DMS153 treated with DMSO at 0.1 percent for 48 hours (cell line): ENCODE measurements at regions not wholly inside any gene's neighbourhood (a gene's known extent, or its start where the extent isn't known, plus 50 kb on each side); places are given as distances from the start of the nearest gene placed in this dataset.

Source experiments
- DNase-seq: peaks from one replicate; lab custom pipeline; 2025; ENCODE audit not compliant: unreplicated experiment; lab: John Stamatoyannopoulos, UW

- no peak for DNase-seq
These were observed 581.7 kb upstream of the CCDC54 start for GRCh38 chr3:106795553-106795952.

DNA sequence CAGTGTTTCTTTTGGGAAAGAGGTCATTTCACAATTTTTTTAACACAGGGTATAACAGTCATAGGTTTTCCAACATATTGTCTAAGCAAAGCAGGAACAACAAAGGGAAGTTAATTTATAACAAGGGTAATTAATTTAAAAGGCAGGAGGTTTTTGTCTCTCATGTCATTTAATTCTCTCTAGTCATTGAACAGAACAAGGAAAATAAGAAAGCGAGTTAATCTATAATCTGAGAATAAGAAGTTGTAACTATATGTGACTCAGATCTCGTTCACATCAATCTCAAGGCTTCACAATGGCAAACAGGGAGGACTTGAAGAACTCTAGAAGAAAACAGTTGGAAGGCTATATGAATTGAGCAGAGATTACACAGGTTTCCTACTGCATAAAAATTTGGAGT, 579.8 kb upstream of the CCDC54 start:
- DNase-seq, result no peak

DNA sequence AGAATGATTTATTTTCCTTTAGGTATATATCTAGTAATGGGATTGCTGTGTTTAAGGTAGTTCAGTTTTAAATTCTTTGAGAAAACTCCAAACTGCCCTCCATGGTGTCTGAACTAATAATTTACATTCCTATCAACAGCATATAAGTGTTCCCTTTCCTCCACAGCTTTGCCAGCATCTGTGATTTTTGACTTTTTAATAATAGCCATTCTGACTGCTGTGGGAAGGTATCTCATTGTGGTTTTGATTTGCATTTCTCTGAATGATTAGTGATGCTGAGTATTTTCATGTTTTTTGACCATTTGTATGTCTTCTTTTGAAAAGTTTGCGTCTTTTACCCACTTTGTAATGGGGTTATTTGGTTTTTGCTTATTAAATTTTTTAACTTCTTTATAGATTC, 571.6 kb upstream of the CCDC54 start:
- no peak for DNase-seq

- DNase-seq, result no peak
These were observed 570.3 kb upstream of the CCDC54 start for GRCh38 chr3:106806964-106807363.

DNA sequence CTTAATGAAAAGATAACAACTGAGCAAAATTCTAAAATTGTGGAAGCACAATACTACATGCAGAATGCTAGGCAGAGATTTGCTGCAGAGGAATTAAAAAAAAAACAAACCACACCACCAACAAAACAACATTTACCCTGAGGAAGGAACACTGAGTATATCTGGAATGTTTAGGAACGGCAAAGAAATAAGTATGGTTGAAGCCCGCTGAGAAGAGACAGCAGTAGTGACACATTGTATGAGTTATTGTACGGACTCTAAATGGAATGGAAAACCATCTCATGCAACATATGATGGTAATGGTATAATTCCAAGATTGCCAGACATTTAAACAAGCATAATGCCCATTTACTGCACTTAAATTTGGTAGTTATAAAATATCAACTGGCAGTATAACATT, 568.2 kb upstream of the CCDC54 start:
- no peak for DNase-seq

DNA sequence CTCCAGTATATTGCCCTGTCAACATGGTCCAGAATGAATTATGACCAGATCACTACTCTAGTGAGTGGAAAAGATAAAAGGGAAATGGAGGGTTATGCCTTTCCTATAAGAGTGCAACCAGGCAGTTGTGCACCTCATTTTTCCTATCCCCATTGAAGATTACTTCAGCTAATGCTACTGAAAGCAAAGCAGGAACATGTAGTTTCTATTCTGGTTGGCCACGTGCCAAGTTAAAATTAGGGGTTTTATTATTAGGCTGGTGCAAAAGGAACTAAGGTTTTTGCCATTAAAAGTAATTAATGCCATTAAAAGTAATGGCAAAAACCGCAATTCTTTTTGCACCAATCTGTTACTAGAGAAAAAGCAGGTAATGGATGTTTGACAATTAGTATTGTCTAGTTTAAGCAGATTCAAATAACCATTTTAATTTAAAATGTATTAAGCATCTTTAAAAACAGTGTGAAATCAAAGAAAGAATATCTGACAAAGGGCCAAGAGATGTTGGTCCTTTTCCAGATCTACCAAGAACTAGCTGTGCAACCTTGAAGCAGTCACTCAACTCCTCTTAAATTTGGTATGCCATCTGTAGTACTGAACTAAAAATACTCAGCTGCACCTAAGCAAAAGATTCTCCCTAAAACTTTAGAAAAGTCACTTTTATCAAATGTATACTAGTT, 567.5 kb upstream of the CCDC54 start:
- DNase-seq, result no peak

DNA sequence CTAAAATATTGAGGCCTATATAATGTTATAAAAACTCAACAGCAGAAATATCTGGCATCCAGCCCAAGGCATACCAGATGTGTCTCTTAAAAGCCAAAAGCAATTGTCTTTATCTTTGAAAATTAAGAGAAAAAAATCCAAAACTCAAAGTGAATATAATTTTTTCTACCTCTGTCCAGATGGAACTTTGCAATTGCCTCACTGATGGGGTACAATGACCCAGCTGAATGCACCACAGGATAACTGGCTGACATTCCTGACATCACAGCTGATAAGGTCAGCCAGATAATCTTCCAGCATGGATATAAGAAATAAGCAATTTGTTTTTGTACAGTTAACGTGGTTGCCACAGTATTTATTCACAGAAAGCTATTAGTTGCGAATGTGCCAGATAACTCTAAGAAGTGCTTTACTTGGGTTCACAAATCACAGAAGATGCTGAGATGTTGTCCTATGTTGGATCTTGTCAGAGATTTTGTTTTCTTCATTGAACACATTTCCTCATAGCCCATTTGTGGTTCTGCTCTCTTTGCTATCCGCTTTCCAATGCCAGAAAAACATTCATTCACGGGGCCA, 566.9 kb upstream of the CCDC54 start:
- no peak for DNase-seq

- no peak for DNase-seq
These were observed 565.9 kb upstream of the CCDC54 start for GRCh38 chr3:106811376-106811775.

DNA sequence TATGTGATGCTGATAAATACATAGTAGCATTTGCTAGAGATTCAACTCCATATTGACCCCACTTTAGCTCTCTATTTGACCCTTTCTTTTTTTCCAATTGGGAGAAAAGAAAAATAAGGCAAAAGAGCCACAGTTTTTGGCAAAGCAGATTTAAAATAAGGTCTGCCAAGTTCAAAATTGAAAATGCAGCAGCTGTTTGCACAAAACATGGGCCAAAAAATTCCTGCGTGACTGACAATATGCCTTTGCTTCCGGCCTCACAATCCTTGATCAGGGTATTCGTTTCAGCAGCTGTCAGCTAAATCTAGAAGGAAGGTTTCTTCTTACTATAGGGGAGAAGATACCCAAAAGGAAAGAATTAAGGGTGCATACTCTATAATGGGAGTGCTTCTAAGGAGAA, 563.5 kb upstream of the CCDC54 start:
- no peak for DNase-seq

DNA sequence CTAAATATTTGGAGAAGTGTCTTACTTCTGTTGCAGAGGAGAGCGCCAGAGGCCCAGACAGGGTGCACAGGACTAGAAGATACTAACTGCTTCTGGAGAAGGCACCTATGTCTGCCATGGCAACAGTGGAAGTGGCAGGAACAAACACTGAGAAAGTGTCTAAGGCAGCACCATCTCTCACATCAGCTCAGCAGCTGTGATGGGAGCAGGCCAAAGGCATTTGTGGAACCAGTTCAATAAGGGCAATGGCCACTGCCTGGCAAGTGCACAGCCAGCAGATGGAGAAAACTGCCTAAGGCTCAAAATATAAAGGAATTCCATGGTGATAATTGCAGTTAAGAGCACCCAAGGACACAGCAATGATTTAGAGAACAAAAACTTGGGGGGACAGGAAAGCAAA, 563.0 kb upstream of the CCDC54 start:
- DNase-seq, result no peak

- no peak for DNase-seq
These were observed 560.4 kb upstream of the CCDC54 start for GRCh38 chr3:106816838-106817237.

GRCh38 chr3:106817706-106818105, 559.5 kb upstream of the CCDC54 start:
- DNase-seq, result no peak

GRCh38 chr3:106819440-106819839, 557.8 kb upstream of the CCDC54 start:
- DNase-seq, result no peak

- DNase-seq, result no peak
These were observed 556.4 kb upstream of the CCDC54 start for GRCh38 chr3:106820726-106821362.

GRCh38 chr3:106821801-106822200, 555.4 kb upstream of the CCDC54 start:
- DNase-seq, result no peak

- no peak for DNase-seq
These were observed 555.0 kb upstream of the CCDC54 start for GRCh38 chr3:106822204-106822603.

GRCh38 chr3:106823701-106824100, 553.5 kb upstream of the CCDC54 start:
- no peak for DNase-seq

DNA sequence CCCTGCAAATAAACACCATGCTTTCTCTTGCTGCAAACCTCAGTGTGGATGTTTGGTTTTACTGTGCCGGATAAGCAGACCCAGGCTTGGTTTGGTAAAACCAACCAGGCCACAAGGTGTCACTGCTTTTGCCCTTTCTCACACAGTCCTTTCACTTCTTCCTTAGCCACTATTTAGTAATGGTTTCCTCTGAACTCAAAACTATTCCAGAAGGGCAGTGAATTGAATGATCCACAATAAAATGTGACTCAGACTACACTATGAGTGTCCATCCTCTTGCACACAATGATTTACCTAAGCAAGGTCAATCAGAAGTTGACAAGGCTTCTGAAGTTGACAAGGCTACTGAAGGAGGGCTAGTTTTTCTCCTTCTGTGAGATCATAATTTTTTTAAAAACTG, 552.4 kb upstream of the CCDC54 start:
- no peak for DNase-seq

DNA sequence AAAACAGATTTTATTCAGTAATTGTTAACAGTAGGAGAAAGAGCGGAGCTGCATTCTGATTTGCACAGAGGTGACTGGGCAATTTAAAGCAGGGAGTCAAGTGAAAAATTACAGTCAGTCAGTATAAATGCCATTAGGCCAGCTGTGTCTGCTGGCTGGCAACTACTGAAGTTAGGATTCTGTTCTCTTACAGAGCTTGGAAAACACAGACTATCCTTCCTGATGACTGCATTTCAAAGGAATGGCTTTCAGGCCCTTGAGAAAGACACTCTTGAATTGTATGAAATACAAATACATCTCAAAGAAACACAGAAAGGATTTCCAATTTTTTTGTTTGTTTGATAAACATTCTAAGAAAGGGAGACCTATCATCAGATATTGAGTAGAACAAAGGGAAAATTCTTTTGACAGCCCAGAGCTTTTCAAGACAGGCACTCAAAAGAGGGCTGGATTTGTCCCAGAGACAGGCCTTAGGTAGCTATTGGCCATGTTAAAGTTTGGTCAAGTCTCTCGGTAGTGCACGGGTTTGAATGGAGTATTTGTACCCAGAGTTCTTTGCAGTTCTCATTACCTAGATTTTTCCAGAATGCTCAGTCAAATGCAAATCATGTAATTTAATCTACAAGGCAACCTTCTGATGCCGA, 551.2 kb upstream of the CCDC54 start:
- DNase-seq, result no peak

GRCh38 chr3:106826791-106827311, 550.4 kb upstream of the CCDC54 start:
- DNase-seq, result no peak

DNA sequence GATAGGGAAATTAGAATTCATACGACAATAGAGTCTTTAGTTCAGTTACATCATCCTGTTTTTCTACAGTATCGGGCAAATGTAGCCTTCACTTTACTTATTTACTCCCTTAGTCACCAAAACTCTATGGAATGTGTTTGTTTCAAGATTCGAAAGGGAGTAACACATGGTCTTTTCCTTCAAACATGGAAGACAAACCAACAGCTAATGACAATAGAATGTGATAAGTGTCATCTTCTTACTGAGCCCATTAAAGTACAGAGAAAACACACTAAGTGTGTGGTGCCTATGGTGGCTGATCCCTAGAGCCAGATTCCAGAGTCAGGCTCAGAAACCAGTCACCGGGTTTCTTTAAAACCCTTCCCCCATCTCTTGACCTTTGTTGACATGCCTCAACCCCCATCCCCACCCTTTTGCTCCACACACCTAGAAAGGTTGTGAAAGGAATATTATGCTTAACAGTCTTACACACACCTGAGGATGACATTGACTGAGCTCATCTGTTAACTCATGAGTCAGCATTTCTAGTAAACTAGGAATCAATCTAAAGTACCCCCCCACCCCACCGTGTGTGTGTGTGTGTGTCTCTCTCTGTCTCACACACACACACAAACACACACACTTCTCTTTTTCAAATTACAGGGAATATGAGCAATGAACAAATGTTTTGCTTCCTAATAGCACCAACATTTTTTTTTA, 549.6 kb upstream of the CCDC54 start:
- DNase-seq, result no peak
